NCI-H128 (cell line): ENCODE measurements at regions not wholly inside any gene's neighbourhood (a gene's known extent, or its start where the extent isn't known, plus 50 kb on each side); places are given as distances from the start of the nearest gene placed in this dataset.
"Not testable (repeated sequence)": the region's sequence is repeated elsewhere in the genome, so short reads cannot be mapped to it uniquely, and the experiment has no call there.

ENCODE experiments used
- DNase-seq: peaks from one replicate; lab custom pipeline; 2025; ENCODE audit not compliant: unreplicated experiment; lab: John Stamatoyannopoulos, UW

DNA sequence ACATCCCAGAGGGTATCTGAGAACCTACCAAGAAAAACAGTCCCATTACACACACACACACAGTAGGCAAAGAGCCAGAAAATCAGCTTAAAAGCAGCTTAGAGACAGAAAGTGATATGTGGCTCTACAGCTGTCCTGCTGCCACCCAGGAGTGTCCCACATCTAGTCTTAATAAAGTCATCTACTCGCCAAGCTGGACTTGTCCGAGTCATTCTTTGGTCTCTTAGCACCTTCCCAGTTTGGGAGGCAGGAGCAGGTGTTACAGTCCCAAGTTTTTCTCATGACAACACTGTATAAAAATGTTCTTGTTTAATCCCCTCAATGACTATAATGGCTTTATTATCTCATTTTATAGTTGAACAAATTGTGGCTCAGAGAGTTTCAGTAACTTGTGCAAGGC lies 252.5 kb upstream of the CASK start:
- DNase-seq, result no peak

DNA sequence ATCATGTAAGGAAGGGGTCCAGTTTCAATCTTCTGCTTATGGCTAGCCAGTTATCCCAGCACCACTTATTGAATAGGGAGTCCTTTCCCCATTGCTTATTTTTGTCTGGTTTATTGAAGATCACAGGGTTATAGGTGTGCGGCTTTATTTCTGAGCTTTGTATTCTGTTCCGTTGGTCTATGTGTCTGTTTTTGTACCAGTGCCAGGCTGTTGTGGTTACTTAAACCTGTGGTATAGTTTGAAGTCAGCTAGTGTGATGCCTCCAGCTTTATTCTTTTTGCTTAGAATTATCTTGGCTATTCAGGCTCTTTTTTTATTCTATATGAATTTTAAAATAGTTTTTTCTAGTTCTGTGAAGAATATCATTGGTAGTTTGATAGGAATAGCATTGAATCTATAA lies 234.6 kb upstream of the CASK start:
- DNase-seq, result not testable (repeated sequence)

DNA sequence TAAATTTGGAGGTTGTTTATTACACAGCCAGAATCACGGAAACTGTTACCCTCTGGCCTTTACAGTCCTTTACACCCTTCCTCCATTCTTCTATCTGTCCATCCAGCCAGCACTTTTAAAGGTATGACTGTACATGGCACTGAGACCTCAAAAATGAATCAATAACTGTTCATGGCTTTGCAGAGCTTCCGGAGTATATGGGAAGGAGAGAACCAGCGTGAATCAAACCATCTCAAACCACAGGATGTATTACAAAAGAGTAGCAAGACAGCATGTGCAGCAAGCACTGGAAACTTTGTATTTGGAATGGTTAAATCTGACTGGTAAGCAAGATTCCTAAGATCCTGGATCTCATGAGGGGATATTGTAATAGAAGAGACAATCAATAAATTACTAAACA lies 228.5 kb upstream of the CASK start:
- DNase-seq, result no peak

DNA sequence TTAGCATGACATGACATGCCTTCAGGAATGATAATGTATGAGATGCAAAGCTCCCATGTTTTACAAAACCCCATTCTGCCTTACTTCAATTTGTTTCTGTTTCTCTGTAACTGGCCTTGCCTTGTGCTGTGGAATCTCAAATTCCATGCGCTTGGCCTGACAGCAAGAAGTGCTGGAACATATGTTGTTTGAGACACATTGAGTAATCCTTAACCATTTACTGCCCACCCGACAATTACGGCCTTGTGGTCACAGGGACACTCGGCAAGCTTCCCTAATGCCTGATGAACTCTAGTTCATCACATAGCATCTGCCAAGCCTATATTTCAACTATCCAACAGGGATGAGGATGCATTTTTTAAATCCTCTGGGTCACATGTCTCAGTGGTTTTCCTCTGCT lies 226.4 kb upstream of the CASK start:
- no peak for DNase-seq

DNA sequence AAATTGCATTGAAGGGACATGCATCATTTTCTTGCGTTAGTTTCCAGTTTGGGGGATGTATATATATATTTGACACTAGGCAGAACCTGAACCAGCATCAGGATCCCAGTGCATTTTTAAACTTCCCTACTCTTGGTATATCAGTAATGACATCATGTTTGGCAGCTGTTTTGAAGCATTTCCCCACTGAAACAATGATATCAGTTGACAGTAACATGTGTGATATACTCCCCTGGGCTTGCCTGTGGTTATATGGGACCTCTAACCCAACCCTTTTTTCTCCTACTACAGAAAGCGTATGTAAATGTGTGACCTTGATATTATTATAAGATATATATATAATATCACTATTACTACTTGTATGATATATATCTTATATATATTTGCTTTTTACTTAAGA lies 225.9 kb upstream of the CASK start:
- no peak for DNase-seq

DNA sequence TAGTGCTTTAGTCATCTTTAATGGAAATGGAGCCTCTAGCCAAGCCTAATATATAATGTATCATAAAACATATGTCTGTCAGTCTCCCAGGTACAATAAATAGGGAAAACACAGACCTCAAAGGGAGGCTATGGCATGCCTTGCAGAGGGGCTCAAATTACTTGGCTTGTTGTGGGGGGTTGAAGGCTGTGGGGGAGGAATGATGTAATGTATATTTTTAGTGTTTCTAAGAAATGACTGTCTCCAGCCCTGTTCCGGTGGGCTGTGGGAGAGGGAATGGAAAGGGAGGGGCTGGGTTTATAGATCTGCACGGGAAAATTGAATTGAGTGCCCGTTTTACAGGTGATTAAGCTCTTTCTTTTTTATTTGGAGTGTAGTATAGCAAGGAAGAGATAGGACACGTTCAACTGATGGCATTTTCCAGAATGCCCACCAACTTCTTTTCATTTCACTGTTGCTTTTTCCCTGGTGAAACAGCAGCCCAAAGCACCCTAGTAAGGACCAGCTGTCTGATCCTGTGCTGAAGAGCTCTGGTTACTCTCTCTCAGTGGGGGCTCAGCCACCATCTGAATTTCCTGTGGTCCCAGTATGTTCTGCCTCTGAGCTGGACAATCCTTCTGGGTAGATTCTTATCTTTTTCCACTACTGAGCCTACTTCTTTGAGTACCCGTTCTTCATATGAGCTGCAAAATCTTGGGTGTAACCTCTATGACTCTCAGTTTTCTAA lies 220.7 kb upstream of the CASK start:
- no peak for DNase-seq

DNA sequence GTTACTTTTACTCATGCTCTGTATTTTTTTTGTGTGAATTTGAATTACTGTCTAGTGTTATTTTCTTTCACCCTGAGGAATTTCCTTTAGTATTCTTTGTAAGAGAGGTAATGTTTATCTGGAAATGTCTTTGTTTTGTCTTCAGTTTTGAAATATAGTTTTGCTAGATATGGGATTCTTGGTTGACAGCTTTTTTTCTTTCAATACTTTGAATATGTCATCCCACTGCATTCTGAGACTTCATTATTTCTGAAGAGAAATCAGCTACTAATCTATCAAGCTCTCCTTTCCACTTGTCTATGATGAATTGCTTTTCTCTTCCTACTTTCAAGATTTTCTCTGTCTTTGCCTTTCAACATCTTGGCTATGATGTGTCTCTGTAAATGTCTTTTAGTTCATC lies 217.0 kb upstream of the CASK start:
- no peak for DNase-seq

DNA sequence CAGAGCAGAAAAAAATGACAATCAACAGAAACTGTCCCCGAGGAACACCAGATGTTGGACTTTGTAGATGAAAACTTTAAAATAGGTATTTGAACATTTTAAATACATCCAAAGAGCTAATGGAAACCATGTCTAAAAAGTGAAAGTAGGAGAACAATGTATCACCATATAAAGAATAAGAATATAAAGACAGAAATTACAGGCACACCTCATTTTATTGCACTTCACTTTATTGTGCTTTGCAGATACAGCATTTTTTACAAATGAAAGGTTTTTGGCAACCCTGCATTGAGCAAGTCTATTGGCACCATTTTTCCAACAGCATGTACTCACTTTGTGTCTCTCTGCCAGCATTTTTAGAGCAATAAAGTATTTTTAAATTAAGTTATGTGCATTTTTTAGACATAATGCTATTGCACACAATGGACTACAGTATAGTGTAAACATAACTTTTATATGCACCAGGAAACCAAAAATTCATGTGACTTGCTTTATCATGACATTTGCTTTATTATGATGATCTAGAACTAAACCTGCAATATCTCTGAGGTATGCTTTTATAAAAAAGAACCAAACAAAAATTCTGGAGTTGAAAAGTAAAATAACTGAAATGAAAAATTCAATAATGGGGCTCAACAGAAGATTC lies 212.4 kb upstream of the CASK start:
- no peak for DNase-seq

DNA sequence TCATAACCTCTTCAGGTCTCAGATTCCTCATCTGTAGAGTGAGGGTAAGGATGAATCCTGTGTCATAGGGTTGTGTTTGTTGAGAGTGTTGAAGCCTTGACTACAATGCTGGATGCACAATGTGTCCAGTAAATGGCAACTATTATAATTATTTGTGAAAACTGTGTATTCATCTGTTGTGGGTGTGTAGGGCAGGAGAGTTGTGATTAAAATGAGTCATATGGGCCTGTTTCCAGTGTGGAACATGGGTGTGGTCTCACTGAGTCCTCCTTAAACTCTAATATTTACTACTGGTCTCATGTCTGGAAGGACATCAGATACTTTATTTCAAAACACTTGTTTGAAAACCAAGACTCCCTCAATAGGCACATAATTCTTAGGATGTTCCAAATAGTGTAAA lies 208.5 kb upstream of the CASK start:
- DNase-seq, result no peak

DNA sequence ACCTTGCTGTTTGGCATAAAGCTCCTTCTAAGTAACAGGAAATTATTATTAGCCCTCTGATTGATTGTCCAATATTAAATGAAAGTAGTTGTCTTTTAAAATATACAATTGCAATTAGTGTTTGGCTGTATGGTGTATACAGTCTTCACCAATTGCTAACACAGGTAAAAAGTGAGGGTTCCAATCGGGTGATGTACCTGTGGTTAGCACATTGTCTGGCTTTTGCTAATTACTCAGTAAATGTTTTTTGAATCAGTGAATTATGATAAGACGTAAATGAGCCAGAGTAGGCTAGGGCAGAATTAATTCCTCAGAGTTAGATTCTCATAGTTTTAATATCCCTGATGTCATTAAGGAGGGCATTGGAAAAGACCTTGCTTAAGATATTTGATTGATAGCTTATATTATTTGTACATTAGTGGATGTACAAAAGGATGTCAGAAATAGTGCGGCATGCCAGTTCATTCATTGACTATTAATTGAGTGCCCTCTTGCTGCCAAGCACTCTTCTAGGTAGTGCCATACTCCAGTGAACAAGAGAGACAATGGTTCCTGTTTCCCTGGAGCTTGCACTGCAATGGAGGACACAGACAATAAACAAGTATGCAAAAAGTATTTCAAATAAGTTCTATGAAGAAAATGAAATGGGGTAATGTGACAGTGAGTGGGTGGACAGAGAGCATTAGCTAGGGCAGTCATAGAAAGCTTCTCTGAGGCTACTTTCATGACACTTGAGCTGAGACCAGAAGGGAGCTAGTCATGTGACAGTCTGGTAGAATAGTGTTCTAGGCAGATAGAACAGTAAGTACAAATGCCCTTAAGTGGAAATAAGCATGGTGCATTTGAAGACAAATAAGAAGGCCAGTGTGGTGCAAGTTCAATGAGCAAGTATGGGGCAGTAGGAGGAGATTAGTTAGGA lies 205.9 kb upstream of the CASK start:
- no peak for DNase-seq

DNA sequence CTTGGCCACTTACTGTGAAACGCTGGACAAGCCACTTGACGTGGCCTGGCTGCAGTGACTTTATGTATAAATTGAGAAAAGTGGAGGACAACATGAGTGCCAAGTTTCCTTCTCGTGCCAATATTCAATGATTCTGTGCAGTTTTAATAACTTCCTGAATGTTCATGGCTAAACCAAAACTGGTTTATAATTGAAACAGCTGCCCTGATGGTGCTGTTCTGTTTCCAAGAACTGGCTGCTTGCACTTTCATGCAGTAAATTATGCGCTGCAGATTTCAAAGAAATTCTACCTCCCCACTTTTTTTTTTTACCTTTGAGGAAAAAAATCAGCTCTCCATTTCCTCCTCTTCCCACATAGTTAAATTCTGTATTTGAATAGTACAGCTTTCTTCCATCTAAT lies 205.2 kb upstream of the CASK start:
- no peak for DNase-seq

DNA sequence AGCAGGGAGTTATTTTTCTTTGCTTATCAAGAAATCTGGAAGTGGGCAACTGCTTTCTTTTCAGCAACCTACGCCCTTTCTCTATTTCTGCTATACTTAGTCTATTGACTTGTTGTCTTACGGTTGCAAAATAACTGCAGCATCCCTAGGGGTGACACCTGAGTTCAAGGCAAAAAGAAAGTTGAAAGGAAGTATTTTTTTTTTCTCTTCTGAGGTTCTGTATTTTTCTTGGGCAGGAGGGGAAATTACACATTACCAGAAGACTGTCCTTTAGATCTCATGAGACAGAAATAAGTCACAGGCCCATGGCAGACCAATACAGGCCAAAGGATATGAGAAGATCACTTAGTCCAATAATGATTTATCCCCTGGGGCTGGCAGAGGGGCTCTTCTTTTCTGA lies 204.7 kb upstream of the CASK start:
- DNase-seq, result no peak

DNA sequence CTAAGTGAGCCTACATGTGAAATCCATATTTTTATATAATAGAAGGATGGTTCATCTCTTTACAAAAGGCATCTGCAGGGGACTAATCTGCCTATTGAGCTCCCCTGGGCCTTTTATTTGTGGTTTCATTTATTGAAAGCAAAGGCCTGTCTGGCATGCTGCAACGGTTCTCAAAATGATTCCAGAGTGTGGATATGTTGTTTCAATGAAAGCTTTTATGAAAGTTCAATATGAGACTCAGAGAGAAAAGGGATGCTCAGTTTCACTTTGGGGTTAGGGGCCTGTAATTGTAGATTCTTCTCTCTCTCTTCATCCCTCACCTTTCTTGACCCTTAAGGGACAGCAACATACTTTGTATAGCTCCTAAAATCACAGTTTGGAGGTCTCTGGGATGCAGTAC lies 204.2 kb upstream of the CASK start:
- DNase-seq, result no peak

DNA sequence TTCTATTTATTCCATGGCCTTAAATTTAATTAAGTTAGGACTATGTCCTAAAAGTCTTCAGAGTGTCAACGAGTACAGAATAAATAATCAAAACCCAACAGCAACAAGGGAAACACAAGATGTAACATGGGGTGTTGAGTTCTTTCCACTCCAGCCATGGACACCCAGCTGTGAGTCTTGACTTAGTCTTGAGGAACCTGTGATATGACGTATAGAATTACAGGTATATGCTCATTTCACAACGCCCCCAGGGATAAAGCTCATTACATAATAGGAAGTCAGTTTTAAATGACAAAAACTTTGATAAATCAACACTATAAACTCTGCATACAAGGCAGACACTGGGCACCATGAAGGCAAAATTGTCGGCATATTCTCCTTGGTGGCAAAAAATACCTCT lies 200.0 kb upstream of the CASK start:
- DNase-seq, result no peak

DNA sequence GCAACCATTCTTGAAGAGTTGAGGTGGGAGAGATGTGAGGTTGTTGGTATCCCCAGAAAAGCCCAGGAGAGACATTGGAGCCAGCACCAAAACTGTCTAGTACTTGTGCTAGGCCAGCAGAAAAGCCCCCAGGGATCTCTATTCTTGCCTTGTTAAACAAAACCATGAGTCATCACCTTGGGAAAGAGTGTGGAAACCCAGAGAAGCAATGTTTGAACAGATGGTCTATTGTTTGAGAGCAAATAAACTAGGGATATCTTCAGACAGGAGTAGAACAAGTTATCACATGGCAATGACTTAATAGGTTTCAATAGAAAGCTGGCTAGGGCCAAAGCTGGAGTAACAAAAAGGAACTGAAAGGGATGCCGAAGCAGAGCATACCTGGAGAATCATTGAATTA lies 195.7 kb upstream of the CASK start:
- no peak for DNase-seq

DNA sequence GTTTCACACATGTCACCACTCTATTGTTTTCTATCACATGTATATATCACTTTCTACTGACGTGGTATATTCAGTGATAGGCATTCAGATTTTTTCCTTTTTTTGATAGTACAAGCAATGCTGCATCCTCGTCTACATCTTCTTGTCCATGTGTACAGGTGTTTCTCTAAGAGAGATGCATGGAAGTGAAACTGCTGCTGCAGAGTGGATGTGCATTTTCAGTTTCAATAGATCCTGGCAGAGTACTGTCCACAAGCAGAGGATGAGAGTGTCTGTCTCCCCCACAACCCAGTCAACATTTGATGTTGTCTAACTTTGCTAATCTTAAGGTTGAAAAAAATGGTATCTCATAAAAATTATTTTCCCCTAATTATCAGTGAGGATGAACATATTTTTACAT lies 194.0 kb upstream of the CASK start:
- DNase-seq, result no peak

DNA sequence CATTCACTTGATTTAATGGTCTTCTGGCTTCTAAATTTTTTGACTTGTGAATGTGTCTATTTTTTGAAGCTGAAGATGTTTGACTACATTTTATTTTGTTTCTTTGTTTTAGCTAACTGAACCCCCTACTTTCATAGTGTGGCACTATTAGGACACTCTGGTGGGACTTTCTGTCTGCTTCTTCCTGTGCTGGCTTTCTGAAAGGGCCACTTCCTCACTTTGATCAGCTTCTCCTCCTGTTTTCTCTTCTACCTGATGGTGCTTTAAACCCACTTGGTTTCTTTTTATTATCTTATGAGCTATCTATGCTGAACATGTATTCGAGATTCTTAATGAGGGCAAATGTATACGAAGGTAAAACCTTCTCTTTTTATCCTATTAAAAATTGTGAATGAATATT lies 186.1 kb upstream of the CASK start:
- DNase-seq, result no peak

DNA sequence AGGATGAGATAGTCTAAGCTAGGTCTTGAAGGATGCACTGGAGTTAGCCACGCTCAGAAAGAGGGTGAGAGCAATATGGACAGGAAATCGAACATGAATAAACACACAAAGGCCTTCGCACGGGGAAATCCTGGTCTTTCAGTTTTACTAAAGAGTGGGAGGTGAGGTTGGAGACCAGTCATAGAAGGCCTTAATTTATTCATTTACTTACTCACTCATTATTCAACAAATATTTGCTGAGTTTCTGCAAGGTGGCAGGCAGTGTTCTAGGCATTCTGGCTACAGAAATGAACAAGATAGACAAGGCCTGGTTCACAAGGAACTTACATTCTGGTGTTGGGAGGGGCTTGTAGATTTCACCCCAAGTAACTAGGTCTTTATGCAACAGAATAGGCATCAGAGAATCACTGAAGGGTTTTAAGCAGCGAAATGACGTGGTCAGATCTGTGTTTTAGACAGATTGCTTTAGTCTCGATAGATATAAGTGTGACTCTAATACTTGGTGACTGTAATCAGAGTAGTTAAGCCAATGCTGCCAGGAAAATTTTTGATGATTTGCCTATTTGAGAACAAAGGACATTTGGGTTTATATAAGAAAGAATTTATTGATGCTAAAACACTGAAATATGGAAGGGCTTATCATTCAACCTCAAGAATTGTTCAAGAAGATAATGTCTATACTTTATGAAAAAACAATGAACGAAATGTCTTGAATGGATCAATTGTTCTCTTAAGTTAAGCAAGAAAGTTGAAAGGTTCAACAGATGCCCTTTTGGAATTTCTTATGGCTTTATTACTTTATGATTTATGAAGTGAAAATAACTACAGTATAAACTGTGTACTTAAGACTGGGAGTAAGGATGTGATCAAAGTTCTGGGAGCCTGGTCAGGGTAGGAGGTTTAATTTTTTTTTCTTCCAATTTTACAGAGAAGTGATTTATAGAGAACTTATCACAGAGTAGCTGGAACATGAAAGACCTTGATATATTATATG lies 184.4 kb upstream of the CASK start:
- no peak for DNase-seq

DNA sequence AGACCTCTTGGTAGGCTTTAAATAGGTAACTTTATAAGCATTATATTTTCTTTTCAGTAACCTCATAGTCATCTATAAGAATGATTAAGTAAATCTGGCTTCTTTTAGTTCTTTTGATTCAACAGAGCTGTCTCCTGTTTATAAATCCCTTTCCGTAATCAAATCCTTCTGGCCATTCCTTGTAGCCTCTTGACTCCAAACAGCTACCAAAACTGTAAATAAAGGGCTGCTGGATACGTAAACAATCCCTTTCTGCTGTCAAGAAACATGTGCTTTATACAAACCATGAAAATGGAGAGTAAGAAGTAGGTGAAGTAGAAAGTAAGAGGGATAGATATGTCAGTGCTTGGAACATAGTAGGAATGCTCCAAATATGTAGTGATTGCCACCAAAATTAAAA lies 183.2 kb upstream of the CASK start:
- no peak for DNase-seq

DNA sequence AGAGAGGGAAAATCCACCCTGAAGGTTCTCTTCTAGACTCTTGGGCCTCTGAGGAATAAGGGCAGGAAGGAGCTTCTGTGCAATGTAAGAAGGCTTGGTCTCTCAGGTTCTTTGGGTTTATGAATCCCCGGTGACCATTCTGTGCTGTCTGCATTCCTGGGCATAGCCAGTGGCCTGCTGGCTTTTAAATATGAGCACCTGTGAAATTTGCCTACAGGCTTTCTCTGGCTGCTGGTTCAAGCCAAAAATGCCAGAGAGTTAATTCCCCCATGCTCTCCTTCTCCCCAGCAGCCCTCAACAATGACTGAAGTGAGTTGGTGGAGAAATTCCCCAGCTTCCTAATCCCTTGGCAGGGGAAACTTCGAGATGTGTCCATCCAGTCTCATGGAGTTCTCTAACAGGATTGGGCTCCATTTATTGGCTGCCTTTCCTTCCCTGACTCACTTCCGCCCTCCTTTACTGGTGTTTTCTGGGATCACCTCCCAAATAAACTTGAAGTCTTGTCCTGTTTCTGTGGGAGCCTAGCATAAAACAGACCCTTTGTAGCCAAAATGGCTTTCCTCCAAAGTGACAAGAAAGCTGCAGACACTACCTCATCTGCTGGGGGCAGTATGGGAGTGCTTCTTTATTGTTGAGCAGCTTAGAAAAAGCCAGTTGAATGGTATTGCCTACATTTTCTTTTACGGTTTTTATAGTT lies 179.4 kb upstream of the CASK start:
- no peak for DNase-seq
